ENCODE measurements at regions not wholly inside any gene's neighbourhood (a gene's known extent, or its start where the extent isn't known, plus 50 kb on each side); places are given as distances from the start of the nearest gene placed in this dataset.

DNA sequence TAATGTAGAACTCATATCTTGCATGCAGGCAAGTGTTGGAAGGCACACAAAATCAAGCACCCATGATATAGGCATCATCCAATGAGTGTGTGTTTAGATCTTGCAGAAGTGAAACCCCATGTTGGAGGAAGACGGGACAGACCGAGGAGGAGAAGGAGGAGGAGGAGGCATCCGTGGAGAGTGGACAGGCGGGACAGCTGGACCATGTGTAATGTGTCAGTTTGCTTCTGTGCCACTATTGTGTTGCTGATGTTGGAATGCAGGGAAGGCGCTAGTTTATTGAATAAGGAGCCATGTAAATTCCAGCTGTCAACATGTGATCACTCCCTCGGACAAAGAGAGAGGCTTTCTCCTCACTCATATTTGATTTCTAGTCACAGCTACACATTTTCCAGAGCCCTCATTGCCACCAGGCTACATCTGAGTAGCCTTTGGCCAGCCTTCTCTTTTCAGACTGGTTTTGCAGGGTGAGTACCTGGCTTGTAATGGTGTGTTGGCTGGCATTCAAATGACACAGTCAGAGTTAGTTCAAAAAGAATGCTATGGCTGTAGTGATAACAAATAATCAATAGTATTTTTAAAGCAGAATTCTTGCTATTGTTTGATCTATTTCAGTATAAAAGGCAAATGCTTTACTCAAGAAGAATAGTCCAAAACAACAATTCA, 1037.6 kb upstream of the NR2F2 start:
- Histone ChIP-seq H2AFZ (no peak overlapping the region), H3K36me3 (ENCODE audit: insufficient read depth) (no peaks in the 10 kb centered on the region), H3F3A (replicated peaks; ENCODE audit: low read depth) (no peaks in the 10 kb centered on the region), H3K9me2 (ENCODE audit: insufficient read depth) (no peaks in the 10 kb centered on the region), H3K27me3 (ENCODE audit: insufficient read depth) (no peaks in the 10 kb centered on the region), H4K20me1 (replicated peaks; ENCODE audit: insufficient read depth) (no peaks in the 10 kb centered on the region), H3K4me3 (no peak overlapping the region), H3K4me1 (ENCODE audit: insufficient read depth) (peaks cover 4% of the 10 kb centered on the region), H3K79me2 (replicated peaks; ENCODE audit: insufficient read depth) (no peaks in the 10 kb centered on the region), H3K27ac (ENCODE audit: low read depth) (no peak overlapping the region), H3K4me2 (no peak overlapping the region)
- H3K27me3 Mint-ChIP-seq (ENCODE audit: insufficient read depth, low read depth, poor library complexity) = peaks cover 2% of the 10 kb centered on the region
- H3K36me3 Mint-ChIP-seq (ENCODE audit: low read depth) = no peaks in the 10 kb centered on the region
- TF ChIP-seq JUNB (IDR thresholded peaks at IDR 0.05; ENCODE audit: unreplicated experiment) = no peak
- TF ChIP-seq, protein P1, sequence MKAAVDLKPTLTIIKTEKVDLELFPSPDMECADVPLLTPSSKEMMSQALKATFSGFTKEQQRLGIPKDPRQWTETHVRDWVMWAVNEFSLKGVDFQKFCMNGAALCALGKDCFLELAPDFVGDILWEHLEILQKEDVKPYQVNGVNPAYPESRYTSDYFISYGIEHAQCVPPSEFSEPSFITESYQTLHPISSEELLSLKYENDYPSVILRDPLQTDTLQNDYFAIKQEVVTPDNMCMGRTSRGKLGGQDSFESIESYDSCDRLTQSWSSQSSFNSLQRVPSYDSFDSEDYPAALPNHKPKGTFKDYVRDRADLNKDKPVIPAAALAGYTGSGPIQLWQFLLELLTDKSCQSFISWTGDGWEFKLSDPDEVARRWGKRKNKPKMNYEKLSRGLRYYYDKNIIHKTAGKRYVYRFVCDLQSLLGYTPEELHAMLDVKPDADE (IDR thresholded peaks at IDR 0.05) = no peak
- H3K9me3 Mint-ChIP-seq = no peaks in the 10 kb centered on the region
- ATAC-seq (no peak), DNase-seq (ENCODE audit: low spot score) (no peak)
- H3K4me3 Mint-ChIP-seq = no peak overlapping the region
- H3K4me1 Mint-ChIP-seq = peaks cover 10% of the 10 kb centered on the region
- no peak overlapping the region for H3K27ac Mint-ChIP-seq

DNA sequence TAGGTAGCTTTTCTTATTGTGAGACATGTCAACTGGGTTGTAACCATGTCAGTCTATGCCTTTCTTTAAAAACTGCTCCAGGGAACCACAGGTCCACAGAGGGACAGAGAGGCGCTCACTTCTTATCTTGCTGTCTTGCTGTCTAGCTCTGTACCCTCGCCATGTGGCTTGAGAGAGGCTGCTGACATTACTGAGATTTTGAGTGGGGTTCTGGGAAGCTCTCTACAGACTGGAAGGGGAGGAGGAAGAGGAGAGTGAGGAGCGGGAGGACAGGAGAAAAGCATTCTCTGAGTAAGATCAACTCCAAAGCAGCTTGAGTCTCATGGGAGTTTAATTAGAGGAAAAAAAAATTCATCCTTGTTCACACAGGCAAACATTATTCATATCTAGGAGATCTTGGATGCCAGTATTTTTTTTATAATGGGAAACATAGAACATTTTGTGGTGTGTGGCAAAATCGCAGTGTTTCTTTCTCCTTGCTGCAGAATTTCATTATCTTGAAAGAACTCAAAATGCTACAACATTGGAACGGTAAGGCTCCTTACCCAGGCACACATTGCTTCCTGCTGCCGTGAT, 1037.0 kb upstream of the NR2F2 start:
- no peaks in the 10 kb centered on the region for H3K36me3 ChIP-seq (ENCODE audit: insufficient read depth)
- DNase-seq (ENCODE audit: low spot score) (no peak), ATAC-seq (no peak)
- H3K9me2 ChIP-seq (ENCODE audit: insufficient read depth) = no peaks in the 10 kb centered on the region
- H3K4me1 ChIP-seq (ENCODE audit: insufficient read depth) = no peaks in the 10 kb centered on the region
- no peak overlapping the region for H3K4me2 ChIP-seq
- H2AFZ ChIP-seq = no peak overlapping the region
- Mint-ChIP-seq H3K27me3 (ENCODE audit: insufficient read depth, low read depth, poor library complexity) (peaks cover 2% of the 10 kb centered on the region), H3K36me3 (ENCODE audit: low read depth) (no peaks in the 10 kb centered on the region), H3K27ac (no peak overlapping the region), H3K4me3 (no peak overlapping the region), H3K9me3 (no peaks in the 10 kb centered on the region), H3K4me1 (peaks cover 6% of the 10 kb centered on the region; the same call in 2 of the 3 replicates)
- no peak overlapping the region for H3K27ac ChIP-seq (ENCODE audit: low read depth)
- H3K4me3 ChIP-seq = no peak overlapping the region
- H3K79me2 ChIP-seq (replicated peaks; ENCODE audit: insufficient read depth) = no peaks in the 10 kb centered on the region
- H3F3A ChIP-seq (replicated peaks; ENCODE audit: low read depth) = no peaks in the 10 kb centered on the region
- no peaks in the 10 kb centered on the region for H4K20me1 ChIP-seq (replicated peaks; ENCODE audit: insufficient read depth)
- no peaks in the 10 kb centered on the region for H3K27me3 ChIP-seq (ENCODE audit: insufficient read depth)
- TF ChIP-seq STAT1 (IDR thresholded peaks at IDR 0.05; ENCODE audit: unreplicated experiment) = no peak
- no peak for TF ChIP-seq EZH2phosphoT487 (IDR thresholded peaks at IDR 0.05; ENCODE audit: unreplicated experiment)
- no peak for TF ChIP-seq NANOG (IDR thresholded peaks at IDR 0.05; ENCODE audit: borderline replicate concordance)
- TF ChIP-seq, protein P2, sequence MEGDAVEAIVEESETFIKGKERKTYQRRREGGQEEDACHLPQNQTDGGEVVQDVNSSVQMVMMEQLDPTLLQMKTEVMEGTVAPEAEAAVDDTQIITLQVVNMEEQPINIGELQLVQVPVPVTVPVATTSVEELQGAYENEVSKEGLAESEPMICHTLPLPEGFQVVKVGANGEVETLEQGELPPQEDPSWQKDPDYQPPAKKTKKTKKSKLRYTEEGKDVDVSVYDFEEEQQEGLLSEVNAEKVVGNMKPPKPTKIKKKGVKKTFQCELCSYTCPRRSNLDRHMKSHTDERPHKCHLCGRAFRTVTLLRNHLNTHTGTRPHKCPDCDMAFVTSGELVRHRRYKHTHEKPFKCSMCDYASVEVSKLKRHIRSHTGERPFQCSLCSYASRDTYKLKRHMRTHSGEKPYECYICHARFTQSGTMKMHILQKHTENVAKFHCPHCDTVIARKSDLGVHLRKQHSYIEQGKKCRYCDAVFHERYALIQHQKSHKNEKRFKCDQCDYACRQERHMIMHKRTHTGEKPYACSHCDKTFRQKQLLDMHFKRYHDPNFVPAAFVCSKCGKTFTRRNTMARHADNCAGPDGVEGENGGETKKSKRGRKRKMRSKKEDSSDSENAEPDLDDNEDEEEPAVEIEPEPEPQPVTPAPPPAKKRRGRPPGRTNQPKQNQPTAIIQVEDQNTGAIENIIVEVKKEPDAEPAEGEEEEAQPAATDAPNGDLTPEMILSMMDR (conservative IDR thresholded peaks at IDR 0.05; ENCODE audit: low read depth in 2 of 2) = no peak
- no peak for TF ChIP-seq ZNF331 (CRISPR knock-in tag; IDR thresholded peaks at IDR 0.05; ENCODE audit: low read depth)
- TF ChIP-seq, protein P3, sequence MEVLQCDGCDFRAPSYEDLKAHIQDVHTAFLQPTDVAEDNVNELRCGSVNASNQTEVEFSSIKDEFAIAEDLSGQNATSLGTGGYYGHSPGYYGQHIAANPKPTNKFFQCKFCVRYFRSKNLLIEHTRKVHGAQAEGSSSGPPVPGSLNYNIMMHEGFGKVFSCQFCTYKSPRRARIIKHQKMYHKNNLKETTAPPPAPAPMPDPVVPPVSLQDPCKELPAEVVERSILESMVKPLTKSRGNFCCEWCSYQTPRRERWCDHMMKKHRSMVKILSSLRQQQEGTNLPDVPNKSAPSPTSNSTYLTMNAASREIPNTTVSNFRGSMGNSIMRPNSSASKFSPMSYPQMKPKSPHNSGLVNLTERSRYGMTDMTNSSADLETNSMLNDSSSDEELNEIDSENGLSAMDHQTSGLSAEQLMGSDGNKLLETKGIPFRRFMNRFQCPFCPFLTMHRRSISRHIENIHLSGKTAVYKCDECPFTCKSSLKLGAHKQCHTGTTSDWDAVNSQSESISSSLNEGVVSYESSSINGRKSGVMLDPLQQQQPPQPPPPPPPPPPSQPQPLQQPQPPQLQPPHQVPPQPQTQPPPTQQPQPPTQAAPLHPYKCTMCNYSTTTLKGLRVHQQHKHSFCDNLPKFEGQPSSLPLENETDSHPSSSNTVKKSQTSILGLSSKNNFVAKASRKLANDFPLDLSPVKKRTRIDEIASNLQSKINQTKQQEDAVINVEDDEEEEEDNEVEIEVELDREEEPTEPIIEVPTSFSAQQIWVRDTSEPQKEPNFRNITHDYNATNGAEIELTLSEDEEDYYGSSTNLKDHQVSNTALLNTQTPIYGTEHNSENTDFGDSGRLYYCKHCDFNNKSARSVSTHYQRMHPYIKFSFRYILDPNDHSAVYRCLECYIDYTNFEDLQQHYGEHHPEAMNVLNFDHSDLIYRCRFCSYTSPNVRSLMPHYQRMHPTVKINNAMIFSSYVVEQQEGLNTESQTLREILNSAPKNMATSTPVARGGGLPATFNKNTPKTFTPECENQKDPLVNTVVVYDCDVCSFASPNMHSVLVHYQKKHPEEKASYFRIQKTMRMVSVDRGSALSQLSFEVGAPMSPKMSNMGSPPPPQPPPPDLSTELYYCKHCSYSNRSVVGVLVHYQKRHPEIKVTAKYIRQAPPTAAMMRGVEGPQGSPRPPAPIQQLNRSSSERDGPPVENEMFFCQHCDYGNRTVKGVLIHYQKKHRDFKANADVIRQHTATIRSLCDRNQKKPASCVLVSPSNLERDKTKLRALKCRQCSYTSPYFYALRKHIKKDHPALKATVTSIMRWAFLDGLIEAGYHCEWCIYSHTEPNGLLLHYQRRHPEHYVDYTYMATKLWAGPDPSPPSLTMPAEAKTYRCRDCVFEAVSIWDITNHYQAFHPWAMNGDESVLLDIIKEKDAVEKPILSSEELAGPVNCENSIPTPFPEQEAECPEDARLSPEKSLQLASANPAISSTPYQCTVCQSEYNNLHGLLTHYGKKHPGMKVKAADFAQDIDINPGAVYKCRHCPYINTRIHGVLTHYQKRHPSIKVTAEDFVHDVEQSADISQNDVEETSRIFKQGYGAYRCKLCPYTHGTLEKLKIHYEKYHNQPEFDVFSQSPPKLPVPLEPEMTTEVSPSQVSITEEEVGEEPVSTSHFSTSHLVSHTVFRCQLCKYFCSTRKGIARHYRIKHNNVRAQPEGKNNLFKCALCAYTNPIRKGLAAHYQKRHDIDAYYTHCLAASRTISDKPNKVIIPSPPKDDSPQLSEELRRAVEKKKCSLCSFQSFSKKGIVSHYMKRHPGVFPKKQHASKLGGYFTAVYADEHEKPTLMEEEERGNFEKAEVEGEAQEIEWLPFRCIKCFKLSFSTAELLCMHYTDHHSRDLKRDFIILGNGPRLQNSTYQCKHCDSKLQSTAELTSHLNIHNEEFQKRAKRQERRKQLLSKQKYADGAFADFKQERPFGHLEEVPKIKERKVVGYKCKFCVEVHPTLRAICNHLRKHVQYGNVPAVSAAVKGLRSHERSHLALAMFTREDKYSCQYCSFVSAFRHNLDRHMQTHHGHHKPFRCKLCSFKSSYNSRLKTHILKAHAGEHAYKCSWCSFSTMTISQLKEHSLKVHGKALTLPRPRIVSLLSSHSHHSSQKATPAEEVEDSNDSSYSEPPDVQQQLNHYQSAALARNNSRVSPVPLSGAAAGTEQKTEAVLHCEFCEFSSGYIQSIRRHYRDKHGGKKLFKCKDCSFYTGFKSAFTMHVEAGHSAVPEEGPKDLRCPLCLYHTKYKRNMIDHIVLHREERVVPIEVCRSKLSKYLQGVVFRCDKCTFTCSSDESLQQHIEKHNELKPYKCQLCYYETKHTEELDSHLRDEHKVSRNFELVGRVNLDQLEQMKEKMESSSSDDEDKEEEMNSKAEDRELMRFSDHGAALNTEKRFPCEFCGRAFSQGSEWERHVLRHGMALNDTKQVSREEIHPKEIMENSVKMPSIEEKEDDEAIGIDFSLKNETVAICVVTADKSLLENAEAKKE (CRISPR knock-in tag; IDR thresholded peaks at IDR 0.05) = no peak
- no peak for TF ChIP-seq POLR2AphosphoS5 (IDR thresholded peaks at IDR 0.05; ENCODE audit: low read depth)
- no peak for TF ChIP-seq ZNF114 (CRISPR knock-in tag; IDR thresholded peaks at IDR 0.05)
- TF ChIP-seq, protein P1 (IDR thresholded peaks at IDR 0.05) = no peak
- no peak for TF ChIP-seq JUNB (IDR thresholded peaks at IDR 0.05; ENCODE audit: unreplicated experiment)
- no peak for TF ChIP-seq CREB1 (CRISPR knock-in tag; IDR thresholded peaks at IDR 0.05; ENCODE audit: low read depth)
